Osteocyte (in vitro differentiated cells): ENCODE measurements at regions not wholly inside any gene's neighbourhood (a gene's known extent, or its start where the extent isn't known, plus 50 kb on each side); places are given as distances from the start of the nearest gene placed in this dataset.

Source experiments
- DNase-seq: peaks from one replicate; pipeline ENCODE4 v3.0.0; 2021; ENCODE audit warnings: mixed read lengths; ENCODE audit not compliant: unreplicated experiment; ENCODE audit errors: extremely low spot score
- H3K27ac Mint-ChIP-seq: one replicate; pipeline ENCODE4 v1.8.0; 2021; ENCODE audit warnings: mild to moderate bottlenecking, mixed read lengths; ENCODE audit not compliant: unreplicated experiment
- H3K27me3 Mint-ChIP-seq: one replicate; pipeline ENCODE4 v1.8.0; 2021; ENCODE audit warnings: mixed read lengths; ENCODE audit not compliant: unreplicated experiment
- H3K36me3 Mint-ChIP-seq: one replicate; pipeline ENCODE4 v1.8.0; 2021; ENCODE audit warnings: mixed read lengths; ENCODE audit not compliant: unreplicated experiment
- H3K4me1 Mint-ChIP-seq: one replicate; pipeline ENCODE4 v1.8.0; 2021; ENCODE audit warnings: mixed read lengths; ENCODE audit not compliant: unreplicated experiment
- H3K4me3 Mint-ChIP-seq: one replicate; pipeline ENCODE4 v1.8.0; 2021; ENCODE audit warnings: mild to moderate bottlenecking, moderate library complexity, mixed read lengths; ENCODE audit not compliant: unreplicated experiment
- H3K9me3 Mint-ChIP-seq: one replicate; pipeline ENCODE4 v1.8.0; 2021; ENCODE audit warnings: mixed read lengths; ENCODE audit not compliant: unreplicated experiment
- TF ChIP-seq, protein P1 (sequence below): fragments of 200-600 bp; sonication (generic); IDR thresholded peaks from 2 replicates; pipeline ENCODE4 v1.5.0; 2021; ENCODE audit warnings: antibody characterized with exemption, mild to moderate bottlenecking, moderate library complexity

DNA sequence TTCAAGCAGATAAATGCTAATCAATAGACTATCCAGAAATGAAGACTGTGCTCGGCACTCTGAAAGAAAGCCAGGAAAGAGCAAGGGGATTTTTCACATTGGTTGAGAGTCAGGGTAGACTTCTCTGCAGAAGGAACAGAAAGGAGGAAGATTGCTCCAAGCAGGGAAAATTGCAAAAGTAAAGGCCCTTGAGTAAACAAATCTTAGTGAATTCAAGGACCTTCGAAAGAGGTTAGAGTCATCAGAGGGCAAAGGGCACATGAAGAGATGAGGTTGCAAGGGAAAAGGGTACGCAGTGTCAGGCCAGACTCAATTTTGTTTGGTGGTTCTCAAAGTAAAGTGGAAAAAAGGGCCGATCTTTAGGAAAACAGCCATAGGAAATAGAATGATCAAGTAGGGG, 157.6 kb upstream of the RAI14 start:
- Mint-ChIP-seq H3K36me3 (no peaks in the 10 kb centered on the region), H3K27me3 (no peaks in the 10 kb centered on the region), H3K4me1 (peaks cover 28% of the 10 kb centered on the region), H3K9me3 (no peaks in the 10 kb centered on the region), H3K4me3 (no peak overlapping the region), H3K27ac (peak overlapping the region; percentile 83)
- no peak for DNase-seq
- TF ChIP-seq, protein P1, sequence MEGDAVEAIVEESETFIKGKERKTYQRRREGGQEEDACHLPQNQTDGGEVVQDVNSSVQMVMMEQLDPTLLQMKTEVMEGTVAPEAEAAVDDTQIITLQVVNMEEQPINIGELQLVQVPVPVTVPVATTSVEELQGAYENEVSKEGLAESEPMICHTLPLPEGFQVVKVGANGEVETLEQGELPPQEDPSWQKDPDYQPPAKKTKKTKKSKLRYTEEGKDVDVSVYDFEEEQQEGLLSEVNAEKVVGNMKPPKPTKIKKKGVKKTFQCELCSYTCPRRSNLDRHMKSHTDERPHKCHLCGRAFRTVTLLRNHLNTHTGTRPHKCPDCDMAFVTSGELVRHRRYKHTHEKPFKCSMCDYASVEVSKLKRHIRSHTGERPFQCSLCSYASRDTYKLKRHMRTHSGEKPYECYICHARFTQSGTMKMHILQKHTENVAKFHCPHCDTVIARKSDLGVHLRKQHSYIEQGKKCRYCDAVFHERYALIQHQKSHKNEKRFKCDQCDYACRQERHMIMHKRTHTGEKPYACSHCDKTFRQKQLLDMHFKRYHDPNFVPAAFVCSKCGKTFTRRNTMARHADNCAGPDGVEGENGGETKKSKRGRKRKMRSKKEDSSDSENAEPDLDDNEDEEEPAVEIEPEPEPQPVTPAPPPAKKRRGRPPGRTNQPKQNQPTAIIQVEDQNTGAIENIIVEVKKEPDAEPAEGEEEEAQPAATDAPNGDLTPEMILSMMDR: no peak

DNA sequence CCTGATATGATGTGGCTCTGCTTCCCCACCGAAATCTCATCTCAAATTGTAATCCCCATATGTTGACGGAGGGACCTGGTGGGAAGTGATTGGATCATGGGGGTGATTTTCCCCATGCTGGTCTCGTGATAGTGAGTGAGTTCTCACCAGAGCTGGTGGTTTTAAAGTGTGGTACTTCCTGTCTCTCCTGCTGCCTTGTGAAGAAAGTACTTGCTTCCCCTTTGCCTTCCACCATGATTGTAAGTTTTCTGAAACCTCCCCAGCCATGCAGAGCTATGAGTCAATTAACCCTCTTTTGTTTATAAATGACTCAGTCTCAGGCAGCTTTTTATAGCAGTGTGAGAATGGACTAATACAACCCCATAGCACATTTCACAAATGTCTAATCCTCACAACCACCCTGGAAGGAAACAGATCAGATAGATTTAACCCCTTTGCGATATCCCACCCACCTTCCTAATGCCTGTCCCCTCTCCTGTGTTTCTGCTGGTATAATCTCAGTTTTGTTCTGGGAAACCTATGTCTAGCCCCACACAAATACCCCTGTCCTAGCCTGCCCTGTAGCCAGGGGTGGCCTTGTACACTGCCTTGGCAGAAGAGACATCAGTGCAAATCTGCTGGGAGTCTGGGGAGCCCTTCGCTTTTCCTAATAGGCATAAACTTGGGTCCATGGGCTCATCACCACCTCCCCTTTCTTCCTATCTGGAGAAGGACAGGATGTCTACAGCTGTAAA, 157.0 kb upstream of the RAI14 start:
- no peaks in the 10 kb centered on the region for H3K9me3 Mint-ChIP-seq
- peak overlapping the region; percentile 83 for H3K27ac Mint-ChIP-seq
- H3K27me3 Mint-ChIP-seq: no peaks in the 10 kb centered on the region
- H3K4me1 Mint-ChIP-seq: peaks cover 34% of the 10 kb centered on the region
- no peaks in the 10 kb centered on the region for H3K36me3 Mint-ChIP-seq
- no peak overlapping the region for H3K4me3 Mint-ChIP-seq
- DNase-seq: no peak
- TF ChIP-seq, protein P1: no peak

DNA sequence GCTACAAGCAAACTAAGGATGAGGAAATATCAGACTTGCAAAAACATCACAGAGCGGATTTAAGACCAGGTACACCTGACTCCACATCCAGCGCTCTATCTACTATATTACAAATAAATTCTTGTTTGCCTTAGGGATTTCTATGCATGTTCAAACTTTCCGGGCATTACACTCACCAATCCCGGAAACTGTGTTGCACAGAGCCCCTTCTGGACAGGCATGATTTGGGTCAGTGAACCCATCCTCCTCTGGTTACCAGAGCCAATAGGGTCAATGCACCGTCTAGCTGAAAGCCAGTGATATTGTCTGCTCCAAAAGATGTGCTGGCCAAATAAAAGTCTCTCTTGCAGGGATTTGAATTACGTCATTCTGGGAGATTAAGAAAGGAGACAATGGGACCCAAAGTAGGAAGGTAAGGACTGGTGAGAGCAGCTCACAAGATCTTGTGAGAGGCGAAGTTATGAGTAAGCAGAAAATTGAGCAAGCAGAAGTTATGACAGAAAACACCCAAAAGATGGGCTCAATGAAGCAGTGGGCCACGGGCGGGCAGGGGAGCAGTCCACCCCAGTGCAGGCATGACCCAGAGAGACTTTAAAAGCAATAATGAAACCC, 155.8 kb upstream of the RAI14 start:
- H3K4me1 Mint-ChIP-seq: peaks cover 39% of the 10 kb centered on the region
- H3K27me3 Mint-ChIP-seq: no peaks in the 10 kb centered on the region
- H3K36me3 Mint-ChIP-seq: no peaks in the 10 kb centered on the region
- no peak for DNase-seq
- TF ChIP-seq, protein P1: no peak
- H3K9me3 Mint-ChIP-seq: no peaks in the 10 kb centered on the region
- no peak overlapping the region for H3K4me3 Mint-ChIP-seq
- H3K27ac Mint-ChIP-seq: no peak overlapping the region

DNA sequence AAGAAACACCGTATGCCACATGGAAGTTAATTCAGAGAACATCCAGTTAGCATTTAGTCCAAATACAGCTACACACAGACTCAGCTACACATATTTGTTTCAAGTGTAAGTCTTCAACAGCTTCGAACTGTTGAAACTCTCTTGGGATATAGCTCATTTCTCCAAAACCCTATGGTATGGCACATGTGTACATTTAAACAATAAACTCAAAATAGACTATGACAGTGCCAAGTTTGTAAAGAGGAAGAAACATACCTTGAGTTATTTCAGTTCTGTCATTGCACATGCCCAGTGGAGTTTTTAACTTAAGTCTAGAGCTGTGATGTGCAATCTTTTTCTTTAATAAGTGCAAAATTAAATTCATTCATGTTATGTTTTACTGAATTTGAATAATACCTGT, 155.1 kb upstream of the RAI14 start:
- Mint-ChIP-seq H3K36me3 (no peaks in the 10 kb centered on the region), H3K27ac (no peak overlapping the region), H3K9me3 (no peaks in the 10 kb centered on the region), H3K4me3 (no peak overlapping the region), H3K4me1 (peaks cover 39% of the 10 kb centered on the region), H3K27me3 (no peaks in the 10 kb centered on the region)
- TF ChIP-seq, protein P1: no peak
- no peak for DNase-seq

DNA sequence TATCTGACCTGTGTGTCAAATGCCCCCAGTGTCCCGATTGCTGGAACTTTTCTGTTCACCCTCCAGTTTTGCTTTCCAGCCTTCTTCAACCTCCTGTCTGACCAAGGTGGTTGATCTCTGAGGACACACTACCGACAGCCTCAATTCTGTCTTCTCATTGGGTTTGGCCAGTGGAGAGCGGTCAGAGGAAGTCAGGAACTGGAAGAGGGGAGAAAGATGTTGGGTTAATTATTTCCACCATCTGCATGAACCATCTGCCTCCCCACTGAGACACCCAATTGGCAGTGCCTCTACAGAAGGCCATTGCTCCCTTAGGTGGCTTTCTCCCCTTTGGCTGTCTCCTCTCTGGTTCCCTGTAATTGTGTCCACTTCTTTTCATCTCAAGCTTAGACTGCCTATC, 154.3 kb upstream of the RAI14 start:
- Mint-ChIP-seq H3K27ac (no peak overlapping the region), H3K9me3 (no peaks in the 10 kb centered on the region), H3K36me3 (no peaks in the 10 kb centered on the region), H3K27me3 (no peaks in the 10 kb centered on the region), H3K4me3 (no peak overlapping the region), H3K4me1 (peaks cover 36% of the 10 kb centered on the region)
- TF ChIP-seq, protein P1: no peak
- DNase-seq: no peak
